Psoas muscle (tissue), 7 donors: ENCODE measurements at regions not wholly inside any gene's neighbourhood (a gene's known extent, or its start where the extent isn't known, plus 50 kb on each side); places are given as distances from the start of the nearest gene placed in this dataset.

Experiments
- ATAC-seq, 4 donors: fragments of 200-7000 bp; cut with Tn5 transposase; one replicate each; pipeline ENCODE4 v1.9.1; 2020; ENCODE audit warnings: moderate library complexity in 3 of 4, mild to moderate bottlenecking in 2 of 4
- DNase-seq, 2 donors: peaks; one replicate each; pipeline ENCODE4 v3.0.0-alpha.2; 2020
- H3K27ac ChIP-seq: fragments of 200-600 bp; one replicate; pipeline ENCODE4 v1.8.0; 2022
- H3K27me3 ChIP-seq, 3 donors: fragments of 200-600 bp in 1 of 3; one replicate each; pipeline versions ENCODE4 v1.6.1 to v1.8.0; 2013 to 2022; ENCODE audit warnings: low read length in 2 of 3, mild to moderate bottlenecking in 2 of 3, moderate library complexity in 1 of 3; ENCODE audit not compliant: insufficient read depth in 3 of 3
- H3K36me3 ChIP-seq, 2 donors: fragments of 200-600 bp in 1 of 2; one replicate each; pipeline versions ENCODE4 v1.6.1 to v1.8.0; 2013 to 2022; ENCODE audit warnings: low read depth in 1 of 2, mild to moderate bottlenecking in 1 of 2, moderate library complexity in 1 of 2; ENCODE audit not compliant: insufficient read depth in 1 of 2
- H3K4me1 ChIP-seq: fragments of 200-600 bp; one replicate; pipeline ENCODE4 v1.8.0; 2022
- H3K4me3 ChIP-seq: fragments of 200-600 bp; one replicate; pipeline ENCODE4 v1.8.0; 2022; ENCODE audit warnings: mild to moderate bottlenecking
- H3K9me3 ChIP-seq: fragments of 200-600 bp; one replicate; pipeline ENCODE4 v1.8.0; 2022
- WGBS, 3 donors: extraction: QIAGEN DNeasy Blood & Tissue Kit; methylation state at CpG; one replicate each; pipeline versions ENCODE4 v1.1.6 to v1.1.7; 2013; 5-methylcytosine and 5-hydroxymethylcytosine counted together
- intact Hi-C, 2 donors: fragments of 100-400 bp; cut with DNase I; formaldehyde crosslinking; loops; one replicate each; pipeline versions ENCODE4 v1.11.0 to v1.14.2; 2022
- TF ChIP-seq, protein P1 (sequence below): fragments of 200-600 bp; IDR thresholded peaks from one replicate; pipeline ENCODE4 v1.8.0; 2022; ENCODE audit warnings: antibody characterized with exemption
- donor health status: healthy with polysubstance abuse.
- donor health status: DM: no; HTN: no; CAD: no; lungs with moderate emphysema.
- donor health status: Bipolar disorder and iron deficiency.
- donor health status: healthy.
- donor health status: DM: yes; HTN: yes; CAD: no.
- donor health status: DM: no; HTN: no; CAD: no.
- donor health status: DM: yes; HTN: yes; CAD: no.

DNA sequence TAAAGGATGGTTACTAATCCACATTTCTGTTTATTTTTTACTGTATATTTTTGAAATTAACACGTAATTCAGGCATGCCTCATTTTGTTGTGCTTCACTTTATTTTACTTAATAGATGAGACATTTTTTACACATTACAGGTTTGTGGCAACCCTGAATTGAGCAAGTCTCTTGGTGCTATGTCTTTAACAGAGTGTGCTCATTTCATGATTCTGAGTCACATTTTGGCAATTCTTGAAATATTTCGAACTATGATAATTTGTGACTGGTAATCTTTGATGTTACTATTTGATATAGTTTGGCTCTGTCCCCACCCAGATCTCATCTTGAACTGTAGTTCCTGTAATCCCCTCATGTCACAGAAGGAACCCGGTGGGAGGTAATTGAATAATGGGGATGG, 1120.5 kb upstream of the FLRT2 start:
- WGBS, 3 donors = 64 to 79% (median 64%) methylated on average over 3 of the region's 3 CpGs
- no peak for DNase-seq
- Histone ChIP-seq H3K4me3 (no peak overlapping the region), H3K27ac (no peak overlapping the region), H3K4me1 (no peaks in the 10 kb centered on the region), H3K36me3 (no peaks in the 10 kb centered on the region), H3K9me3 (peaks cover under 1% of the 10 kb centered on the region), H3K27me3 (no peaks in the 10 kb centered on the region)
- ATAC-seq = no peak
- intact Hi-C loops = no loop called here
- TF ChIP-seq, protein P1, sequence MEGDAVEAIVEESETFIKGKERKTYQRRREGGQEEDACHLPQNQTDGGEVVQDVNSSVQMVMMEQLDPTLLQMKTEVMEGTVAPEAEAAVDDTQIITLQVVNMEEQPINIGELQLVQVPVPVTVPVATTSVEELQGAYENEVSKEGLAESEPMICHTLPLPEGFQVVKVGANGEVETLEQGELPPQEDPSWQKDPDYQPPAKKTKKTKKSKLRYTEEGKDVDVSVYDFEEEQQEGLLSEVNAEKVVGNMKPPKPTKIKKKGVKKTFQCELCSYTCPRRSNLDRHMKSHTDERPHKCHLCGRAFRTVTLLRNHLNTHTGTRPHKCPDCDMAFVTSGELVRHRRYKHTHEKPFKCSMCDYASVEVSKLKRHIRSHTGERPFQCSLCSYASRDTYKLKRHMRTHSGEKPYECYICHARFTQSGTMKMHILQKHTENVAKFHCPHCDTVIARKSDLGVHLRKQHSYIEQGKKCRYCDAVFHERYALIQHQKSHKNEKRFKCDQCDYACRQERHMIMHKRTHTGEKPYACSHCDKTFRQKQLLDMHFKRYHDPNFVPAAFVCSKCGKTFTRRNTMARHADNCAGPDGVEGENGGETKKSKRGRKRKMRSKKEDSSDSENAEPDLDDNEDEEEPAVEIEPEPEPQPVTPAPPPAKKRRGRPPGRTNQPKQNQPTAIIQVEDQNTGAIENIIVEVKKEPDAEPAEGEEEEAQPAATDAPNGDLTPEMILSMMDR = no peak

DNA sequence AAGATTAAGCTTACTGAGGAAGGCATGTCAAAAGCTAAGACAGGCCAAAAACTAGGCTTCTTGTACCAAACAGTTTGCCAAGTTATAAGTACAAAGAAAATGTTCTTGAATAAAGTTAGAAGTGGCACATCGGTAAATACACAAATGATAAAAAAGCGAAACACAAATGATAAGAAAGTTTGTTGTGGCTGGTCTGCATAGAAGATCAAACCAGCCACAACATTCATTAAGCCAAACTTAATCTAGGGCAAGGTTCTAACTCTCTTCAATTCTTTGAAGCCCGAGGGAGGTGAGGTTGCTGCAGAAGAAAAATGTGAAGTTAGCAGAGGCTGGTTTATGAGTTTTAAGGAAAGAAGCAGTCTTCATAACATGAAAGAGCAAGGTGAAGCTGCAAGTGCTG, 1119.6 kb upstream of the FLRT2 start:
- no peak for DNase-seq
- TF ChIP-seq, protein P1 = no peak
- Histone ChIP-seq H3K27ac (no peak overlapping the region), H3K36me3 (no peaks in the 10 kb centered on the region), H3K27me3 (no peaks in the 10 kb centered on the region), H3K9me3 (no peaks in the 10 kb centered on the region), H3K4me1 (no peaks in the 10 kb centered on the region), H3K4me3 (no peak overlapping the region)
- intact Hi-C loops = no loop called here
- ATAC-seq = no peak
- WGBS, 3 donors = 88 to 96% (median 89%) methylated on average over 3 of the region's 3 CpGs

DNA sequence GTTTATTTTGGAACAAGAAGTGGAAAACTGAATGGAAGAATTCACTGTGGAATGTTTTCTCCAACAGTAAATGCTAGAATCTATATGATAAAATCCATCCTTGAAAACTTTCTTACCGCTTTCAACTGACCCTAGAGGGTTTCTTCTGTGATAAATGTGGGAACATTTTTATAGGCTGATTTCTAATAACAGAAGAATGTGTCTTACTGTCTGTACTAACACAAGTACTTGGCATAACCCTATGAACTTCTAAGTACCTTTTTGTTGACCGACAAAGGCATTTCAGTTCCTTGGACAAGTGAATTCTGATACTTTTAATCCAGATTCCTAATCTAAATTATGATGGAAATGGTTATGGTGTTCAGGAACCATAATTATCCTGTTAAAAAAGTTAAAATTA, 1109.7 kb upstream of the FLRT2 start:
- Histone ChIP-seq H3K4me1 (no peaks in the 10 kb centered on the region), H3K4me3 (no peak overlapping the region), H3K36me3 (no peaks in the 10 kb centered on the region), H3K27me3 (no peaks in the 10 kb centered on the region), H3K9me3 (no peaks in the 10 kb centered on the region), H3K27ac (no peak overlapping the region)
- 62 to 74% (median 69%) methylated on average over 2 of the region's 2 CpGs for WGBS, 3 donors
- DNase-seq = no peak
- TF ChIP-seq, protein P1 = no peak
- ATAC-seq = no peak
- intact Hi-C loops = no loop called here

DNA sequence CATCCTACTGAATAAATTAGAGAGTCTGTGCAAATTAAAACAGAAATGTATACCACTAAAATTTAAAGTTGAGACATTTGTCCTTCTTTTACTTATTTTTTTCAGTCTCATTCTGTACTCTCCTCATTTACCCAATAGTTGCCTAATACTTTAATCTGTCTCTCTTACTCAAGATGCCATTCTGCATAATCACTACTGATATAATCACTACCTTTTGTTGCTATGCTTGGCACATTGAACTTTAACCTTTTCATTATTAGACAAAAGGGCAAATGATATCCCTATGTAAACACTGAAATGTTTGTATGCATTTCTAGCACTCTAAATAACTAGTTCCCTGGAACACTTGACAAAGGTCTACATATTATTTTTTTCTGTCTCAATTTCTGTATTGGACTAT, 1108.3 kb upstream of the FLRT2 start:
- TF ChIP-seq, protein P1 = no peak
- H3K4me1 ChIP-seq = no peaks in the 10 kb centered on the region
- no peaks in the 10 kb centered on the region for H3K9me3 ChIP-seq
- H3K27ac ChIP-seq = no peak overlapping the region
- no peaks in the 10 kb centered on the region for H3K36me3 ChIP-seq
- DNase-seq (no peak), ATAC-seq (no peak)
- H3K4me3 ChIP-seq = no peak overlapping the region
- H3K27me3 ChIP-seq = no peaks in the 10 kb centered on the region
- intact Hi-C loops = no loop called here

DNA sequence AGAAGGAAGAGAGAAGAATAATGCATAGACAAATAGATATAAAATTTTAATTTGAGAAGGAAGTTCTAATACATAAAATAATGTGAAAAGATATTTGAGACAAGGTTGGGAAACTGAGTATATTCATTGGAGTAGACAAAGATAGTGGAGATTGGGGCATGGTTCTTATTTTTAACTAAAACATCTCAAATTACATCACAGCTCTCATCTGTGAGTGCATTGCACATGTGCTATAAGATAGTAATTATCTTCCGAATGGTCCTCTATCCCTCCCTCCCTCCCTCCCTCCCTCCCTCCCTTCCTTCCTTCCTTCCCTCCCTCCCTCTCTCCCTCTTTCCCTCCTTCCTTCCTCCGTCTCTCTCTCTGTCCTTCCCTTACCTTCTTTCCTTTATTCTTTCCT, 1104.0 kb upstream of the FLRT2 start:
- Histone ChIP-seq H3K9me3 (no peaks in the 10 kb centered on the region), H3K27ac (no peak overlapping the region), H3K36me3 (no peaks in the 10 kb centered on the region), H3K4me1 (no peaks in the 10 kb centered on the region), H3K27me3 (no peaks in the 10 kb centered on the region), H3K4me3 (no peak overlapping the region)
- ATAC-seq (no peak), DNase-seq (no peak)
- TF ChIP-seq, protein P1 = no peak
- WGBS, 3 donors = 53 to 79% (median 72%) methylated on average over 2 of the region's 2 CpGs
- intact Hi-C loops = no loop called here
